Epidermal melanocyte (primary cell): ENCODE measurements at regions not wholly inside any gene's neighbourhood (a gene's known extent, or its start where the extent isn't known, plus 50 kb on each side); places are given as distances from the start of the nearest gene placed in this dataset.

Experiments
- DNase-seq: peaks from one replicate; pipeline ENCODE4 v3.0.0; 2011; ENCODE audit warnings: low spot score; ENCODE audit not compliant: insufficient read length

GRCh38 chr2:57793310-57793709 is 253.3 kb upstream of the VRK2 start:
- no peak for DNase-seq

- DNase-seq: no peak
These were observed 250.1 kb upstream of the VRK2 start for GRCh38 chr2:57796527-57796926.

- DNase-seq: no peak
These were observed 248.3 kb upstream of the VRK2 start for GRCh38 chr2:57798346-57798745.

- DNase-seq: no peak
These were observed 244.4 kb upstream of the VRK2 start for GRCh38 chr2:57802243-57802642.

GRCh38 chr2:57804971-57805370 is 241.6 kb upstream of the VRK2 start:
- DNase-seq: no peak

- no peak for DNase-seq
These were observed 240.1 kb upstream of the VRK2 start for GRCh38 chr2:57806449-57806968.

- no peak for DNase-seq
These were observed 237.4 kb upstream of the VRK2 start for GRCh38 chr2:57809230-57809629.

GRCh38 chr2:57821088-57821487 is 225.5 kb upstream of the VRK2 start:
- DNase-seq: no peak

GRCh38 chr2:57828221-57828620 is 218.4 kb upstream of the VRK2 start:
- no peak for DNase-seq

GRCh38 chr2:57834666-57835065 is 211.9 kb upstream of the VRK2 start:
- DNase-seq: no peak

GRCh38 chr2:57842531-57842930 is 204.1 kb upstream of the VRK2 start:
- no peak for DNase-seq

- no peak for DNase-seq
These were observed 203.4 kb upstream of the VRK2 start for GRCh38 chr2:57843158-57843557.

GRCh38 chr2:57848723-57849122 is 197.9 kb upstream of the VRK2 start:
- DNase-seq: no peak

- DNase-seq: no peak
These were observed 196.8 kb upstream of the VRK2 start for GRCh38 chr2:57849843-57850242.

GRCh38 chr2:57850415-57851130 is 196.0 kb upstream of the VRK2 start:
- DNase-seq: no peak

- no peak for DNase-seq
These were observed 191.4 kb upstream of the VRK2 start for GRCh38 chr2:57855212-57855611.

GRCh38 chr2:57859755-57860154 is 186.9 kb upstream of the VRK2 start:
- no peak for DNase-seq

GRCh38 chr2:57862153-57862552 is 184.5 kb upstream of the VRK2 start:
- DNase-seq: no peak

- DNase-seq: no peak
These were observed 183.9 kb upstream of the VRK2 start for GRCh38 chr2:57862727-57863126.

GRCh38 chr2:57864926-57865325 is 181.7 kb upstream of the VRK2 start:
- DNase-seq: no peak

GRCh38 chr2:57867730-57868129 is 178.9 kb upstream of the VRK2 start:
- DNase-seq: no peak

GRCh38 chr2:57868619-57869139 is 177.9 kb upstream of the VRK2 start:
- no peak for DNase-seq

GRCh38 chr2:57869758-57870344 is 176.8 kb upstream of the VRK2 start:
- DNase-seq: no peak
